ENCODE measurements at regions not wholly inside any gene's neighbourhood (a gene's known extent, or its start where the extent isn't known, plus 50 kb on each side); places are given as distances from the start of the nearest gene placed in this dataset.

DNA sequence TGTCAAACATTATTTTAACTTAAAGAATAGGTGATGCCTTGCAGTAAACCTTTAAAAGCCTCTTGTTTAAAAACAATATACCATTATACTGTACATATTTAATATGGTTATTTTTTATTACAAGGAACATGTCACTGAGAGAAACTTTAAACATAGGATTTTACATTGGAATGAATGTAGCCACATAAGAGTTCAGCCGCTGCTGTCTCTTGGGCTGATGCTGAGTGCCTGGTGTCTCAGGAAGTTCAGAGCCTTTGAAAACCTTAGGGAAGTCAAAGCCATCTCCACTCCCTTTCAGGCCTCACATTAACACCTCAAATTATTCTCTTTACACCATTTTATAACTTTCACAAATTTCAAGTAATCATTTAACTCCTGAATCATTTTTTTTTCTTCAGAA is 93.5 kb upstream of the DKK2 start:
- H3K27me3 ChIP-seq (ENCODE audit: control insufficient read depth, insufficient read depth, low read length, poor library complexity, severe bottlenecking): no peaks in the 10 kb centered on the region
- 80 to 91% methylated on average over 1 of the region's 1 CpG for WGBS, 2 experiments (ENCODE audit: insufficient coverage in 1 of 2, insufficient read length in 1 of 2)
- H3K36me3 ChIP-seq (ENCODE audit: control insufficient read depth, insufficient read depth, low read length): no peaks in the 10 kb centered on the region
- Mint-ChIP-seq H3K4me1 (no peaks in the 10 kb centered on the region), H3K27me3 (ENCODE audit: insufficient read depth) (no peaks in the 10 kb centered on the region), H3K9me3 (no peaks in the 10 kb centered on the region), H3K4me3 (no peak overlapping the region), H3K27ac (no peak overlapping the region), H3K36me3 (ENCODE audit: low read depth) (no peaks in the 10 kb centered on the region)
- H3K9me3 ChIP-seq (ENCODE audit: control insufficient read depth, low read length): no peaks in the 10 kb centered on the region
- TF ChIP-seq CTCF (conservative IDR thresholded peaks at IDR 0.05): no peak
- H3K27ac ChIP-seq (ENCODE audit: low read depth, low read length): no peak overlapping the region
- DNase-seq: no peak
- H3K4me1 ChIP-seq (ENCODE audit: control insufficient read depth, insufficient read depth, low read length): no peaks in the 10 kb centered on the region
- H3K9ac ChIP-seq (ENCODE audit: extremely low read depth, low read length, poor library complexity, severe bottlenecking): no peak overlapping the region
- H3K4me3 ChIP-seq (ENCODE audit: low read length): no peak overlapping the region

- no peak overlapping the region for H3K27ac Mint-ChIP-seq
- H3K9me3 ChIP-seq (ENCODE audit: control insufficient read depth, low read length): no peaks in the 10 kb centered on the region
- H3K4me3 Mint-ChIP-seq: no peak overlapping the region
- no peaks in the 10 kb centered on the region for H3K9me3 Mint-ChIP-seq
- H3K27ac ChIP-seq (ENCODE audit: low read depth, low read length): no peak overlapping the region
- no peak for DNase-seq
- TF ChIP-seq CTCF (conservative IDR thresholded peaks at IDR 0.05): no peak
- WGBS, 2 experiments (ENCODE audit: insufficient coverage in 1 of 2, insufficient read length in 1 of 2): 82 to 88% methylated on average over 2 of the region's 2 CpGs
- H3K36me3 ChIP-seq (ENCODE audit: control insufficient read depth, insufficient read depth, low read length): no peaks in the 10 kb centered on the region
- no peaks in the 10 kb centered on the region for H3K36me3 Mint-ChIP-seq (ENCODE audit: low read depth)
- H3K4me1 Mint-ChIP-seq: no peaks in the 10 kb centered on the region
- no peak overlapping the region for H3K9ac ChIP-seq (ENCODE audit: extremely low read depth, low read length, poor library complexity, severe bottlenecking)
- H3K4me3 ChIP-seq (ENCODE audit: low read length): no peak overlapping the region
- no peaks in the 10 kb centered on the region for H3K27me3 Mint-ChIP-seq (ENCODE audit: insufficient read depth)
- H3K27me3 ChIP-seq (ENCODE audit: control insufficient read depth, insufficient read depth, low read length, poor library complexity, severe bottlenecking): no peaks in the 10 kb centered on the region
- no peaks in the 10 kb centered on the region for H3K4me1 ChIP-seq (ENCODE audit: control insufficient read depth, insufficient read depth, low read length)
Observed at GRCh38 chr4:107129076-107129475, 93.0 kb upstream of the DKK2 start.

GRCh38 chr4:107128116-107128515 is 92.0 kb upstream of the DKK2 start:
- TF ChIP-seq CTCF (conservative IDR thresholded peaks at IDR 0.05): no peak
- 79 to 100% methylated on average over 1 to 2 of the region's 2 CpGs for whole genome bisulfite sequencing, 2 experiments (ENCODE audit: insufficient coverage in 1 of 2, insufficient read length in 1 of 2)
- H3K4me1 Mint-ChIP-seq: no peaks in the 10 kb centered on the region
- no peaks in the 10 kb centered on the region for H3K4me1 ChIP-seq (ENCODE audit: control insufficient read depth, insufficient read depth, low read length)
- H3K4me3 ChIP-seq (ENCODE audit: low read length): no peak overlapping the region
- no peaks in the 10 kb centered on the region for H3K36me3 Mint-ChIP-seq (ENCODE audit: low read depth)
- no peak overlapping the region for H3K27ac Mint-ChIP-seq
- no peak overlapping the region for H3K9ac ChIP-seq (ENCODE audit: extremely low read depth, low read length, poor library complexity, severe bottlenecking)
- no peaks in the 10 kb centered on the region for H3K27me3 Mint-ChIP-seq (ENCODE audit: insufficient read depth)
- no peaks in the 10 kb centered on the region for H3K9me3 Mint-ChIP-seq
- H3K27me3 ChIP-seq (ENCODE audit: control insufficient read depth, insufficient read depth, low read length, poor library complexity, severe bottlenecking): no peaks in the 10 kb centered on the region
- no peaks in the 10 kb centered on the region for H3K36me3 ChIP-seq (ENCODE audit: control insufficient read depth, insufficient read depth, low read length)
- DNase-seq: no peak
- no peak overlapping the region for H3K4me3 Mint-ChIP-seq
- H3K9me3 ChIP-seq (ENCODE audit: control insufficient read depth, low read length): no peaks in the 10 kb centered on the region
- no peak overlapping the region for H3K27ac ChIP-seq (ENCODE audit: low read depth, low read length)

Measured in endodermal cell (in vitro differentiated cells).